ENCODE measurements at regions not wholly inside any gene's neighbourhood (a gene's known extent, or its start where the extent isn't known, plus 50 kb on each side); places are given as distances from the start of the nearest gene placed in this dataset.
A peak's percentile ranks its signal among the peaks of the same experiment; 100 is the strongest.

DNA sequence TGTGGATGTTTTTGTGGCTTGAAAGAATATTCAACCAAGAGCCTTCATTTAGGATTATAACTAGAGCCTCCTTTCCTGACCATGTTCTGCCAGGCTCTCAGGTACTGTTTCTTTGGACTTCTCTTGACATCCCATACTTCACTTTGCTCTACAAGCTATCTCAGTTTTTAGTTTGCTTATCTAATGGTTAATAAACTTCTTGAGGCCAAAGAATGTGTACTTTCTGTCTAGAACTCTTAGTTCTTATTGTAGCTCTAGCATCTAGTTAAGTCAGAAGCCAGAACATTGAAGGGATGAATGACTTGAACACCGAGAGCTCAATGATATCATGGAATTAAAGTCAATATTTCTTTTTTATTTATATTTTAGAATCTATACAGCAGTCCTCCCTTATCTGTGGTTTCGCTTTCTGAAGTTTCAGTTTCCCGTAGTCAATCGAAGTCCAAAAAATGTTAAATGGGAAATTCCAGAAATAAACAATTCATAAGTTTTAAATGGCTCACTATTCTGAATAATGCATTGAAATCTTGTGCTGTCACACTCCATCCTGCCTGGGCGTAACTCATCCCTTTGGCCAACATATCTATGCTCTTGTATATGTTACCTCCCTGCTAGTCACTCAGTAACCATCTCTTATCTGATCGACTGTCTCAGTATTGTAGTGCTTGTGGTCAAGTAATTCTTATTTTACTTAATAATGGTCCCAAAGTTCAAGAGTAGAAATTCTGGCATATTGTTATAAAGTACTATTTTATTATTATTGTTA is 368.6 kb upstream of the RBMS3 start:
- H3K27ac ChIP-seq (ENCODE audit: low read depth, low read length) = no peak overlapping the region
- H4K20me1 ChIP-seq (replicated peaks in 1 of 2; ENCODE audit: control insufficient read depth in 1 of 2, insufficient read depth in 2 of 2, low read length in 2 of 2) = no peaks in the 10 kb centered on the region
- H2BK120ac ChIP-seq (replicated peaks; ENCODE audit: low read depth, low read length) = no peak overlapping the region
- no peak overlapping the region for H2BK20ac ChIP-seq (ENCODE audit: low read length)
- no peak overlapping the region for H3K18ac ChIP-seq (ENCODE audit: extremely low read depth, low read length)
- no peak overlapping the region for H3K56ac ChIP-seq (replicated peaks; ENCODE audit: insufficient read length, low read depth, low read length)
- no peak for DNase-seq (ENCODE audit: low read depth in 1 of 2, low spot score in 2 of 2)
- 90% methylated on average over 6 of the region's 6 CpGs; no CpG with 5 or more reads in 1 of the 2 experiments for WGBS, 2 experiments (ENCODE audit: extremely low coverage in 1 of 2, insufficient coverage in 1 of 2, insufficient read length in 1 of 2, insufficient replicate concordance in 2 of 2, low coverage in 1 of 2, low lambda C conversion rate in 2 of 2, missing lambda C conversion rate in 1 of 2)
- no peaks in the 10 kb centered on the region for H3K23me2 ChIP-seq (ENCODE audit: low read depth, low read length)
- POLR2A ChIA-PET (ENCODE audit: partially characterized antibody) = no interaction called here
- no peak overlapping the region for H2BK12ac ChIP-seq (ENCODE audit: low read depth, low read length)
- no peak for FAIRE-seq
- H4K5ac ChIP-seq (ENCODE audit: insufficient read length, low read depth, low read length) = no peak overlapping the region
- no peak overlapping the region for H3K4me3 ChIP-seq (ENCODE audit: extremely low read depth in 1 of 4, insufficient read depth in 2 of 4, low read depth in 3 of 4, low read length in 4 of 4)
- no peak overlapping the region for H3K23ac ChIP-seq (ENCODE audit: insufficient read length)
- no peak overlapping the region for H2BK5ac ChIP-seq (ENCODE audit: low read depth, low read length)
- H3K27me3 ChIP-seq (replicated peaks in 1 of 4; ENCODE audit: control insufficient read depth in 3 of 4, extremely low read depth in 1 of 4, insufficient read depth in 3 of 4, low read length in 3 of 4) = no peaks in the 10 kb centered on the region
- no peak overlapping the region for H4K91ac ChIP-seq (replicated peaks; ENCODE audit: insufficient read length, low read length)
- H3K9me3 ChIP-seq (ENCODE audit: insufficient read depth in 2 of 2, low read depth in 1 of 2, low read length in 1 of 2) = no peaks in the 10 kb centered on the region
- CTCF ChIA-PET (ENCODE audit: partially characterized antibody) = interaction anchor here (0.7 kb wide), 1 partner anchor 49 kb away, joined by 3 read pairs; no protein-coding TSS in a partner anchor
- no peak overlapping the region for H2AFZ ChIP-seq (ENCODE audit: low read length)
- no peak overlapping the region for H2BK15ac ChIP-seq (ENCODE audit: low read length)
- no peaks in the 10 kb centered on the region for H3K36me3 ChIP-seq (ENCODE audit: control insufficient read depth in 2 of 4, insufficient read depth in 4 of 4, low read length in 3 of 4)
- no peak overlapping the region for H3K14ac ChIP-seq (ENCODE audit: insufficient read length)
- H3K4ac ChIP-seq (replicated peaks; ENCODE audit: insufficient read length, low read depth, low read length) = no peak overlapping the region
- H3K79me2 ChIP-seq (ENCODE audit: control insufficient read depth in 1 of 2, insufficient read depth in 2 of 2, low read length in 2 of 2) = no peaks in the 10 kb centered on the region
- no peak overlapping the region for H3K4me2 ChIP-seq (ENCODE audit: insufficient read depth in 1 of 2, low read depth in 2 of 2, low read length in 2 of 2)
- no peaks in the 10 kb centered on the region for H3K79me1 ChIP-seq (ENCODE audit: low read depth, low read length)
- peak overlapping the region in 1 of 4 experiments; percentile 34; a peak in 1 of 7 replicates for H3K9ac ChIP-seq (replicated peaks in 1 of 4; ENCODE audit: extremely low read depth in 1 of 4, low read depth in 3 of 4, low read length in 3 of 4)
- H3K4me1 ChIP-seq (replicated peaks in 1 of 4; ENCODE audit: control insufficient read depth in 3 of 4, insufficient read depth in 4 of 4, low read length in 3 of 4) = no peaks in the 10 kb centered on the region
- H4K8ac ChIP-seq (ENCODE audit: extremely low read depth, insufficient read depth, low read length) = no peak overlapping the region
- no peak overlapping the region for H2AK5ac ChIP-seq (ENCODE audit: low read depth, low read length)
- TF ChIP-seq FOSL1 (IDR thresholded peaks at IDR 0.05; ENCODE audit: insufficient read depth, low read depth, low read length) = no peak
- TF ChIP-seq CTBP2 (IDR thresholded peaks at IDR 0.05; ENCODE audit: borderline replicate concordance, insufficient read depth, insufficient read length, low read length) = no peak
- TF ChIP-seq CEBPB (IDR thresholded peaks at IDR 0.05; ENCODE audit: low read depth, low read length) = no peak
- no peak for TF ChIP-seq YY1 (IDR thresholded peaks at IDR 0.05; ENCODE audit: low read depth, low read length)
- TF ChIP-seq, protein P1, sequence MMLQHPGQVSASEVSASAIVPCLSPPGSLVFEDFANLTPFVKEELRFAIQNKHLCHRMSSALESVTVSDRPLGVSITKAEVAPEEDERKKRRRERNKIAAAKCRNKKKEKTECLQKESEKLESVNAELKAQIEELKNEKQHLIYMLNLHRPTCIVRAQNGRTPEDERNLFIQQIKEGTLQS (IDR thresholded peaks at IDR 0.05; ENCODE audit: insufficient read depth, low read depth, low read length) = no peak
- no peak for TF ChIP-seq GABPA (IDR thresholded peaks at IDR 0.05; ENCODE audit: borderline replicate concordance, insufficient read depth, low read length)
- TF ChIP-seq ASH2L (IDR thresholded peaks at IDR 0.05; ENCODE audit: low read length) = no peak
- TF ChIP-seq POU5F1 (IDR thresholded peaks at IDR 0.05; ENCODE audit: low read depth, low read length) = no peak
- TF ChIP-seq BACH1 (IDR thresholded peaks at IDR 0.05; ENCODE audit: low read length) = no peak
- TF ChIP-seq, protein P2, sequence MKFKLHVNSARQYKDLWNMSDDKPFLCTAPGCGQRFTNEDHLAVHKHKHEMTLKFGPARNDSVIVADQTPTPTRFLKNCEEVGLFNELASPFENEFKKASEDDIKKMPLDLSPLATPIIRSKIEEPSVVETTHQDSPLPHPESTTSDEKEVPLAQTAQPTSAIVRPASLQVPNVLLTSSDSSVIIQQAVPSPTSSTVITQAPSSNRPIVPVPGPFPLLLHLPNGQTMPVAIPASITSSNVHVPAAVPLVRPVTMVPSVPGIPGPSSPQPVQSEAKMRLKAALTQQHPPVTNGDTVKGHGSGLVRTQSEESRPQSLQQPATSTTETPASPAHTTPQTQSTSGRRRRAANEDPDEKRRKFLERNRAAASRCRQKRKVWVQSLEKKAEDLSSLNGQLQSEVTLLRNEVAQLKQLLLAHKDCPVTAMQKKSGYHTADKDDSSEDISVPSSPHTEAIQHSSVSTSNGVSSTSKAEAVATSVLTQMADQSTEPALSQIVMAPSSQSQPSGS (IDR thresholded peaks at IDR 0.05; ENCODE audit: low read length) = no peak
- TF ChIP-seq SP1 (IDR thresholded peaks at IDR 0.05; ENCODE audit: low read depth, low read length) = no peak
- no peak for TF ChIP-seq TCF12 (IDR thresholded peaks at IDR 0.05; ENCODE audit: low read depth, low read length)

Data from H1 (cell line).